ENCODE measurements at regions not wholly inside any gene's neighbourhood (a gene's known extent, or its start where the extent isn't known, plus 50 kb on each side); places are given as distances from the start of the nearest gene placed in this dataset.
"Not testable (repeated sequence)": the region's sequence is repeated elsewhere in the genome, so short reads cannot be mapped to it uniquely, and the experiment has no call there.

- no peaks in the 10 kb centered on the region for H3K36me3 ChIP-seq
- no peaks in the 10 kb centered on the region for H3K4me1 ChIP-seq
- TF ChIP-seq CTCF (IDR thresholded peaks at IDR 0.05) (no peak), POLR2A (IDR thresholded peaks at IDR 0.05) (no peak)
- no peak overlapping the region for H3K27ac ChIP-seq
- DNase-seq = no peak
- H3K27me3 ChIP-seq = no peaks in the 10 kb centered on the region
- peaks cover 0 to 29% (median 2%) of the 10 kb centered on the region in 4 donors for H3K9me3 ChIP-seq
- no peak overlapping the region for H3K4me3 ChIP-seq
Observed at GRCh38 chr17:26773189-26774188, 520.4 kb upstream of the WSB1 start.

GRCh38 chr17:26774291-26775218 is 519.4 kb upstream of the WSB1 start:
- H3K9me3 ChIP-seq = peaks cover 0 to 29% (median 2%) of the 10 kb centered on the region in 4 donors
- no peaks in the 10 kb centered on the region for H3K36me3 ChIP-seq
- no peak overlapping the region for H3K27ac ChIP-seq
- DNase-seq = no peak
- H3K4me1 ChIP-seq = no peaks in the 10 kb centered on the region
- no peak overlapping the region for H3K4me3 ChIP-seq
- TF ChIP-seq CTCF (IDR thresholded peaks at IDR 0.05) (no peak), POLR2A (IDR thresholded peaks at IDR 0.05) (no peak)
- H3K27me3 ChIP-seq = no peaks in the 10 kb centered on the region

GRCh38 chr17:26775219-26775822 is 518.6 kb upstream of the WSB1 start:
- peaks cover 0 to 29% (median 4%) of the 10 kb centered on the region in 4 donors for H3K9me3 ChIP-seq

GRCh38 chr17:26780187-26780814 is 513.6 kb upstream of the WSB1 start:
- H3K27me3 ChIP-seq, H3K27ac ChIP-seq, H3K4me3 ChIP-seq, H3K36me3 ChIP-seq, H3K4me1 ChIP-seq: not testable (repeated sequence)
- peak in 1 of 3 donors; percentile 29 for DNase-seq
- H3K9me3 ChIP-seq = peaks cover 0 to 13% (median 2%) of the 10 kb centered on the region in 4 donors

More at GRCh38 chr17:26775219-26775822, 518.6 kb upstream of the WSB1 start:
- H3K4me1 ChIP-seq = no peaks in the 10 kb centered on the region
- no peak overlapping the region for H3K4me3 ChIP-seq
- DNase-seq = no peak
- TF ChIP-seq POLR2A (IDR thresholded peaks at IDR 0.05) = no peak
- TF ChIP-seq CTCF (IDR thresholded peaks at IDR 0.05) = no peak
- H3K36me3 ChIP-seq = no peaks in the 10 kb centered on the region
- H3K27me3 ChIP-seq = no peaks in the 10 kb centered on the region
- H3K27ac ChIP-seq = no peak overlapping the region

GRCh38 chr17:26782153-26782552 is 511.8 kb upstream of the WSB1 start:
- TF ChIP-seq POLR2A (IDR thresholded peaks at IDR 0.05) = no peak
- TF ChIP-seq CTCF (IDR thresholded peaks at IDR 0.05) = no peak
- Histone ChIP-seq H3K9me3 (peaks cover 0 to 21% (median 2%) of the 10 kb centered on the region in 4 donors), H3K27ac (no peak overlapping the region), H3K36me3 (no peaks in the 10 kb centered on the region), H3K27me3 (no peaks in the 10 kb centered on the region), H3K4me3 (no peak overlapping the region), H3K4me1 (no peaks in the 10 kb centered on the region)
- DNase-seq = peak in 1 of 3 donors; percentile 34

Measured in Peyer's patch (tissue), 4 donors.